Tibial artery (tissue), 4 donors: ENCODE measurements at regions not wholly inside any gene's neighbourhood (a gene's known extent, or its start where the extent isn't known, plus 50 kb on each side); places are given as distances from the start of the nearest gene placed in this dataset.

ENCODE experiments used
- DNase-seq, 2 donors: peaks; one replicate each; pipeline ENCODE4 v3.0.0-alpha.2; 2019
- H3K27ac ChIP-seq, 2 donors: fragments of 200-600 bp; sonication (generic) in 1 of 2; 1 replicate in 1 of 2; 2 replicates in 1 of 2; pipeline ENCODE4 v1.5.1; 2018 to 2019; ENCODE audit warnings: mild to moderate bottlenecking in 1 of 2
- H3K27me3 ChIP-seq, 2 donors: fragments of 200-600 bp; sonication (generic) in 1 of 2; one replicate each; pipeline versions ENCODE4 v1.5.1 to v1.6.0; 2016 to 2019
- H3K36me3 ChIP-seq, 3 donors: fragments of 200-600 bp; sonication (generic) in 2 of 3; one replicate each; pipeline ENCODE4 v1.5.1; 2016 to 2019; ENCODE audit warnings: mild to moderate bottlenecking in 2 of 3
- H3K4me1 ChIP-seq, 4 donors: fragments of 200-600 bp; sonication (generic) in 2 of 4; 1 replicate in 3 of 4; 2 replicates in 1 of 4; pipeline ENCODE4 v1.5.1; 2016 to 2019
- H3K4me3 ChIP-seq, 2 donors: fragments of 200-600 bp; sonication (generic) in 1 of 2; 1 replicate in 1 of 2; 2 replicates in 1 of 2; pipeline ENCODE4 v1.5.1; 2018 to 2019; ENCODE audit warnings: mild to moderate bottlenecking in 2 of 2
- H3K9me3 ChIP-seq, 3 donors: fragments of 200-600 bp; sonication (generic) in 1 of 3; one replicate each; pipeline ENCODE4 v1.5.1; 2016 to 2019
- intact Hi-C: fragments of 100-400 bp; cut with DNase I; formaldehyde crosslinking; loops from one replicate; pipeline ENCODE4 v1.15.0; 2023; ENCODE audit warnings: low total_unique reads
- TF ChIP-seq, protein P1 (sequence below), 2 experiments: fragments of 200-600 bp in 1 of 2; fragments of 450-650 bp in 1 of 2; IDR thresholded peaks; one replicate each; pipeline ENCODE4 v1.5.1; 2017 to 2019; ENCODE audit warnings: antibody characterized with exemption in 2 of 2, mild to moderate bottlenecking in 1 of 2, moderate library complexity in 1 of 2

GRCh38 chr6:6858533-6858982, 249.2 kb upstream of the RREB1 start:
- no peaks in the 10 kb centered on the region for H3K36me3 ChIP-seq
- intact Hi-C loops: no loop called here
- TF ChIP-seq, protein P1, sequence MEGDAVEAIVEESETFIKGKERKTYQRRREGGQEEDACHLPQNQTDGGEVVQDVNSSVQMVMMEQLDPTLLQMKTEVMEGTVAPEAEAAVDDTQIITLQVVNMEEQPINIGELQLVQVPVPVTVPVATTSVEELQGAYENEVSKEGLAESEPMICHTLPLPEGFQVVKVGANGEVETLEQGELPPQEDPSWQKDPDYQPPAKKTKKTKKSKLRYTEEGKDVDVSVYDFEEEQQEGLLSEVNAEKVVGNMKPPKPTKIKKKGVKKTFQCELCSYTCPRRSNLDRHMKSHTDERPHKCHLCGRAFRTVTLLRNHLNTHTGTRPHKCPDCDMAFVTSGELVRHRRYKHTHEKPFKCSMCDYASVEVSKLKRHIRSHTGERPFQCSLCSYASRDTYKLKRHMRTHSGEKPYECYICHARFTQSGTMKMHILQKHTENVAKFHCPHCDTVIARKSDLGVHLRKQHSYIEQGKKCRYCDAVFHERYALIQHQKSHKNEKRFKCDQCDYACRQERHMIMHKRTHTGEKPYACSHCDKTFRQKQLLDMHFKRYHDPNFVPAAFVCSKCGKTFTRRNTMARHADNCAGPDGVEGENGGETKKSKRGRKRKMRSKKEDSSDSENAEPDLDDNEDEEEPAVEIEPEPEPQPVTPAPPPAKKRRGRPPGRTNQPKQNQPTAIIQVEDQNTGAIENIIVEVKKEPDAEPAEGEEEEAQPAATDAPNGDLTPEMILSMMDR (IDR thresholded peaks at IDR 0.05): no peak
- no peak overlapping the region for H3K4me3 ChIP-seq
- no peak overlapping the region for H3K27ac ChIP-seq
- H3K27me3 ChIP-seq: peaks cover 0 to 16% of the 10 kb centered on the region in 2 donors
- DNase-seq: no peak
- no peaks in the 10 kb centered on the region for H3K9me3 ChIP-seq
- H3K4me1 ChIP-seq: peaks cover 0 to 11% (median 4%) of the 10 kb centered on the region in 4 donors

- DNase-seq: no peak
- H3K9me3 ChIP-seq: no peaks in the 10 kb centered on the region
- TF ChIP-seq, protein P1 (IDR thresholded peaks at IDR 0.05): no peak
- no peak overlapping the region for H3K27ac ChIP-seq
- intact Hi-C loops: no loop called here
- no peak overlapping the region for H3K4me3 ChIP-seq
- no peaks in the 10 kb centered on the region for H3K36me3 ChIP-seq
- H3K27me3 ChIP-seq: peaks cover 0 to 17% of the 10 kb centered on the region in 2 donors
- peaks cover 0 to 11% (median 4%) of the 10 kb centered on the region in 4 donors for H3K4me1 ChIP-seq
Observed at GRCh38 chr6:6859105-6859504, 248.7 kb upstream of the RREB1 start.

GRCh38 chr6:6859722-6860121, 248.0 kb upstream of the RREB1 start:
- Histone ChIP-seq H3K27ac (no peak overlapping the region), H3K4me1 (peaks cover 0 to 11% (median 4%) of the 10 kb centered on the region in 4 donors), H3K36me3 (no peaks in the 10 kb centered on the region), H3K27me3 (peaks cover 0 to 17% of the 10 kb centered on the region in 2 donors), H3K4me3 (no peak overlapping the region), H3K9me3 (no peaks in the 10 kb centered on the region)
- no peak for DNase-seq
- TF ChIP-seq, protein P1 (IDR thresholded peaks at IDR 0.05): no peak
- intact Hi-C loops: no loop called here

GRCh38 chr6:6860863-6861262, 246.9 kb upstream of the RREB1 start:
- TF ChIP-seq, protein P1 (IDR thresholded peaks at IDR 0.05): no peak
- Histone ChIP-seq H3K36me3 (no peaks in the 10 kb centered on the region), H3K27ac (no peak overlapping the region), H3K27me3 (peaks cover 0 to 17% of the 10 kb centered on the region in 2 donors), H3K4me3 (no peak overlapping the region), H3K9me3 (no peaks in the 10 kb centered on the region), H3K4me1 (peaks cover 0 to 11% (median 4%) of the 10 kb centered on the region in 4 donors)
- intact Hi-C loops: no loop called here
- DNase-seq: no peak

DNA sequence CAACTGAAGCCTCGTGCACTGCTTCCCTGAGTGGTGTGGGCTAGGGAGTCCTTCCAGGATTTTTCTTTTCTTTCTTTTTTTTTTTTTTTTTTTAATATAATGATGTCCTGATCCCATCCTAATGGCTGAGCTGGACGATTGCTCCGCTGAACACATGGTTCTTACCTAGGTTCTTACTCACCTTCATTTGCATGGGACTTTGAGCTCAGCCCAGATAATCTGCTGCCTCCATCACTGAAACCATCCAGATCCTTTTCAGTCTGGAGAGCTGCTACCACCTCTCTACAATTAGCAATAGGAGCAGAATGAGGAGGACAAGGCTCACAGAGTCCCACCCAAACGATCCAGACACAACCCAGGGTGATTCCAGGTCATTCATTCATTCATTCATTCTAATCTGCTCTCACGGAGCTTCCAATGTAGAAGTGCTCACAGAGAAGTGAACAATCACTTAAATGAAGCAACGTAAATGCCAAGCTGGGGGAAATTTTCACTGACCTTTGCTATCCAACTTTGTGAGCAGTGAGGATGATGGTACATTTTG, 246.3 kb upstream of the RREB1 start:
- intact Hi-C loops: no loop called here
- DNase-seq: no peak

More for the DNA sequence above, 246.3 kb upstream of the RREB1 start:
- Histone ChIP-seq H3K27me3 (peaks cover 0 to 13% of the 10 kb centered on the region in 2 donors), H3K27ac (no peak overlapping the region), H3K36me3 (no peaks in the 10 kb centered on the region), H3K9me3 (no peaks in the 10 kb centered on the region), H3K4me1 (peaks cover 0 to 10% (median 4%) of the 10 kb centered on the region in 4 donors), H3K4me3 (no peak overlapping the region)
- TF ChIP-seq, protein P1 (IDR thresholded peaks at IDR 0.05): no peak
